CD4-positive, alpha-beta memory T cell (primary cell): ENCODE measurements at regions not wholly inside any gene's neighbourhood (a gene's known extent, or its start where the extent isn't known, plus 50 kb on each side); places are given as distances from the start of the nearest gene placed in this dataset.

Source experiments
- CTCF ChIA-PET: fragments of 350-600 bp; sonication (Branson Sonifier 250); formaldehyde crosslinking; loops from one replicate; lab custom pipeline; 2021; ENCODE audit warnings: inconsistent platforms; ENCODE audit not compliant: partially characterized antibody; lab: Charles Lee
- POLR2A ChIA-PET: fragments of 350-600 bp; sonication (Branson Sonifier 250); formaldehyde crosslinking; loops from one replicate; lab custom pipeline; 2021; ENCODE audit not compliant: partially characterized antibody; lab: Charles Lee
- DNase-seq, 5 donors: peaks; one replicate each; pipeline versions ENCODE4 v3.0.0 to v3.0.0-alpha.2; 2020 to 2022; ENCODE audit warnings: mixed read lengths in 1 of 5
- H3K27ac ChIP-seq: one replicate; pipeline ENCODE4 v1.7.0; 2013; ENCODE audit warnings: low read depth, low read length
- H3K27me3 ChIP-seq: 2 replicates; pipeline ENCODE4 v1.7.0; 2013; ENCODE audit warnings: mild to moderate bottlenecking, low read length, moderate library complexity; ENCODE audit not compliant: insufficient read depth
- H3K36me3 ChIP-seq: 2 replicates; pipeline ENCODE4 v1.7.0; 2013; ENCODE audit warnings: mild to moderate bottlenecking, low read length, moderate library complexity; ENCODE audit not compliant: insufficient read depth
- H3K4me1 ChIP-seq: 2 replicates; pipeline ENCODE4 v1.7.0; 2013; ENCODE audit warnings: mild to moderate bottlenecking, low read length, moderate library complexity; ENCODE audit not compliant: insufficient read depth
- H3K4me3 ChIP-seq, 2 donors: one replicate each; pipeline ENCODE4 v1.7.0; 2013; ENCODE audit warnings: low read length in 2 of 2, mild to moderate bottlenecking in 1 of 2
- H3K9me3 ChIP-seq, 2 donors: one replicate each; pipeline ENCODE4 v1.7.0; 2013; ENCODE audit warnings: low read length in 2 of 2, control low read depth in 1 of 2; ENCODE audit not compliant: control insufficient read depth in 1 of 2
- H3K27ac Mint-ChIP-seq, 7 donors: one replicate each; pipeline ENCODE4 v1.8.0; 2020 to 2021; ENCODE audit warnings: mixed read lengths in 7 of 7, mild to moderate bottlenecking in 6 of 7, inconsistent platforms in 3 of 7, moderate library complexity in 3 of 7
- H3K27me3 Mint-ChIP-seq, 2 donors: one replicate each; pipeline ENCODE4 v1.8.0; 2020 to 2021; ENCODE audit warnings: mixed read lengths in 2 of 2
- H3K36me3 Mint-ChIP-seq, 2 donors: one replicate each; pipeline ENCODE4 v1.8.0; 2020 to 2021; ENCODE audit warnings: mixed read lengths in 2 of 2, inconsistent platforms in 1 of 2, mild to moderate bottlenecking in 1 of 2
- H3K4me1 Mint-ChIP-seq, 4 donors: one replicate each; pipeline ENCODE4 v1.8.0; 2020 to 2021; ENCODE audit warnings: mixed read lengths in 4 of 4, mild to moderate bottlenecking in 1 of 4
- H3K4me3 Mint-ChIP-seq, 8 donors: one replicate each; pipeline ENCODE4 v1.8.0; 2020 to 2021; ENCODE audit warnings: mixed read lengths in 8 of 8, mild to moderate bottlenecking in 7 of 8, moderate library complexity in 6 of 8, inconsistent platforms in 3 of 8
- H3K9me3 Mint-ChIP-seq, 8 donors: one replicate each; pipeline ENCODE4 v1.8.0; 2020 to 2021; ENCODE audit warnings: mixed read lengths in 8 of 8, mild to moderate bottlenecking in 5 of 8, inconsistent platforms in 3 of 8, moderate library complexity in 1 of 8
- intact Hi-C: fragments of 100-400 bp; cut with micrococcal nuclease; formaldehyde crosslinking; loops from one replicate; pipeline ENCODE4 v1.15.1; 2023

GRCh38 chr1:82215056-82215852 is 414.5 kb downstream of the ADGRL2 start:
- intact Hi-C loops: no loop called here
- Mint-ChIP-seq H3K4me3 (no peak overlapping the region), H3K27ac (no peak overlapping the region), H3K4me1 (no peaks in the 10 kb centered on the region), H3K36me3 (no peaks in the 10 kb centered on the region), H3K27me3 (no peaks in the 10 kb centered on the region), H3K9me3 (peaks cover 0 to 4% (median under 1%) of the 10 kb centered on the region in 8 donors)
- no peaks in the 10 kb centered on the region for H3K9me3 ChIP-seq
- CTCF ChIA-PET: no interaction called here
- no peak for DNase-seq
- no peak overlapping the region for H3K4me3 ChIP-seq
- H3K4me1 ChIP-seq: no peaks in the 10 kb centered on the region
- no peak overlapping the region for H3K27ac ChIP-seq
- H3K36me3 ChIP-seq: no peaks in the 10 kb centered on the region
- H3K27me3 ChIP-seq: no peaks in the 10 kb centered on the region
- POLR2A ChIA-PET: no interaction called here

- Mint-ChIP-seq H3K9me3 (peaks cover 0 to 4% (median 0%) of the 10 kb centered on the region in 8 donors), H3K4me1 (no peaks in the 10 kb centered on the region), H3K27ac (no peak overlapping the region), H3K4me3 (no peak overlapping the region), H3K27me3 (no peaks in the 10 kb centered on the region), H3K36me3 (no peaks in the 10 kb centered on the region)
- Histone ChIP-seq H3K27ac (no peak overlapping the region), H3K9me3 (no peaks in the 10 kb centered on the region), H3K36me3 (no peaks in the 10 kb centered on the region), H3K27me3 (no peaks in the 10 kb centered on the region), H3K4me3 (no peak overlapping the region), H3K4me1 (no peaks in the 10 kb centered on the region)
- DNase-seq: no peak
- ChIA-PET CTCF (no interaction called here), POLR2A (no interaction called here)
- intact Hi-C loops: no loop called here
Measured at GRCh38 chr1:82214606-82215005, 413.9 kb downstream of the ADGRL2 start.

GRCh38 chr1:82197606-82198005 is 396.9 kb downstream of the ADGRL2 start:
- H3K27ac ChIP-seq: no peak overlapping the region
- H3K4me3 ChIP-seq: no peak overlapping the region
- no peak for DNase-seq
- H3K4me1 ChIP-seq: no peaks in the 10 kb centered on the region
- Mint-ChIP-seq H3K27me3 (no peaks in the 10 kb centered on the region), H3K4me1 (no peaks in the 10 kb centered on the region), H3K36me3 (no peaks in the 10 kb centered on the region), H3K4me3 (no peak overlapping the region), H3K27ac (no peak overlapping the region), H3K9me3 (peaks cover 0 to 2% (median 0%) of the 10 kb centered on the region in 8 donors)
- intact Hi-C loops: no loop called here
- H3K36me3 ChIP-seq: no peaks in the 10 kb centered on the region
- POLR2A ChIA-PET: no interaction called here
- CTCF ChIA-PET: no interaction called here
- H3K9me3 ChIP-seq: no peaks in the 10 kb centered on the region
- no peaks in the 10 kb centered on the region for H3K27me3 ChIP-seq

GRCh38 chr1:82195245-82195644 is 394.5 kb downstream of the ADGRL2 start:
- intact Hi-C loops: no loop called here
- H3K36me3 ChIP-seq: no peaks in the 10 kb centered on the region
- Mint-ChIP-seq H3K9me3 (peaks cover 0 to 5% (median 0%) of the 10 kb centered on the region in 8 donors), H3K27ac (no peak overlapping the region), H3K27me3 (no peaks in the 10 kb centered on the region), H3K4me3 (no peak overlapping the region), H3K4me1 (no peaks in the 10 kb centered on the region), H3K36me3 (no peaks in the 10 kb centered on the region)
- CTCF ChIA-PET: no interaction called here
- POLR2A ChIA-PET: no interaction called here
- no peaks in the 10 kb centered on the region for H3K9me3 ChIP-seq
- no peak for DNase-seq
- H3K4me1 ChIP-seq: no peaks in the 10 kb centered on the region
- no peak overlapping the region for H3K4me3 ChIP-seq
- no peak overlapping the region for H3K27ac ChIP-seq
- no peaks in the 10 kb centered on the region for H3K27me3 ChIP-seq

GRCh38 chr1:82185084-82185483 is 384.4 kb downstream of the ADGRL2 start:
- no peaks in the 10 kb centered on the region for H3K36me3 Mint-ChIP-seq
- intact Hi-C loops: no loop called here
- no peak overlapping the region for H3K27ac Mint-ChIP-seq
- POLR2A ChIA-PET: no interaction called here
- no peak overlapping the region for H3K4me3 Mint-ChIP-seq
- DNase-seq: no peak
- no peaks in the 10 kb centered on the region for H3K9me3 ChIP-seq
- no peaks in the 10 kb centered on the region for H3K4me1 ChIP-seq
- H3K27me3 Mint-ChIP-seq: no peaks in the 10 kb centered on the region
- CTCF ChIA-PET: no interaction called here
- no peaks in the 10 kb centered on the region for H3K27me3 ChIP-seq
- H3K4me1 Mint-ChIP-seq: no peaks in the 10 kb centered on the region
- no peak overlapping the region for H3K27ac ChIP-seq
- no peaks in the 10 kb centered on the region for H3K36me3 ChIP-seq
- H3K4me3 ChIP-seq: no peak overlapping the region
- peaks cover 0 to 5% (median 1%) of the 10 kb centered on the region in 8 donors for H3K9me3 Mint-ChIP-seq

GRCh38 chr1:82181846-82182245 is 381.1 kb downstream of the ADGRL2 start:
- Mint-ChIP-seq H3K27me3 (no peaks in the 10 kb centered on the region), H3K4me1 (no peaks in the 10 kb centered on the region), H3K36me3 (no peaks in the 10 kb centered on the region), H3K27ac (no peak overlapping the region), H3K9me3 (peaks cover 0 to 3% (median 0%) of the 10 kb centered on the region in 8 donors), H3K4me3 (no peak overlapping the region)
- H3K27ac ChIP-seq: no peak overlapping the region
- H3K9me3 ChIP-seq: no peaks in the 10 kb centered on the region
- intact Hi-C loops: no loop called here
- H3K4me3 ChIP-seq: no peak overlapping the region
- CTCF ChIA-PET: interaction anchor here (0.6 kb wide), 1 partner anchor 145 kb away, joined by 4 read pairs; no protein-coding TSS in a partner anchor
- POLR2A ChIA-PET: no interaction called here
- H3K36me3 ChIP-seq: no peaks in the 10 kb centered on the region
- no peaks in the 10 kb centered on the region for H3K27me3 ChIP-seq
- H3K4me1 ChIP-seq: no peaks in the 10 kb centered on the region
- no peak for DNase-seq

- H3K4me1 ChIP-seq: no peaks in the 10 kb centered on the region
- Mint-ChIP-seq H3K36me3 (no peaks in the 10 kb centered on the region), H3K4me1 (no peaks in the 10 kb centered on the region), H3K27me3 (no peaks in the 10 kb centered on the region), H3K27ac (no peak overlapping the region), H3K4me3 (no peak overlapping the region), H3K9me3 (peaks cover 0 to 8% (median 1%) of the 10 kb centered on the region in 8 donors)
- H3K4me3 ChIP-seq: no peak overlapping the region
- ChIA-PET POLR2A (no interaction called here), CTCF (no interaction called here)
- H3K36me3 ChIP-seq: no peaks in the 10 kb centered on the region
- no peak overlapping the region for H3K27ac ChIP-seq
- no peak for DNase-seq
- no peaks in the 10 kb centered on the region for H3K27me3 ChIP-seq
- intact Hi-C loops: no loop called here
- H3K9me3 ChIP-seq: no peaks in the 10 kb centered on the region
Measured at GRCh38 chr1:82179131-82179530, 378.4 kb downstream of the ADGRL2 start.
